ENCODE measurements at regions not wholly inside any gene's neighbourhood (a gene's known extent, or its start where the extent isn't known, plus 50 kb on each side); places are given as distances from the start of the nearest gene placed in this dataset.

DNA sequence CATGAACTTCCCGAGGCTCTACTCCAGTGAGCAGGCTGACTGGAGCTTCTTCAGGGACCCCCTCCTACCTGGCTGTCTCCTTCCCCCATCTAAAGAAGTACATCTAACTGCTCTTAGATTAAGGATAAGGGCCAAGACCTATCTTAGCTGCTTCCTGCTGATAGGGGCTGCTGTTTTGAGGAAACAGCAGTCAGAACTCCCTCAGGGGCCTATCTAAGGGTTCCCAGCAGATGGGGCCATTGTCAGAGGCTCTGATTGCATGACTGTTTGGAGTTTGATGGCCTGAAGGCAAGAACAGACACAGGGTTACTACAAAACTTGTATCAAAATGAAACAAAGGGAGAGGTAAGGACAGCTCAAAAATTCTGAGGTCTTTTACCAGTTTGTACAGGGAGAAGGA is 2636.9 kb upstream of the PCDH20 start:
- no peak overlapping the region for H2AFZ ChIP-seq (ENCODE audit: low read length)
- H3K9me2 ChIP-seq (replicated peaks; ENCODE audit: insufficient read depth, low read length): no peaks in the 10 kb centered on the region
- H3K79me2 ChIP-seq (ENCODE audit: low read length): no peaks in the 10 kb centered on the region
- no peak overlapping the region for H3K9ac ChIP-seq (ENCODE audit: low read length)
- no peaks in the 10 kb centered on the region for H3K27me3 ChIP-seq (replicated peaks; ENCODE audit: insufficient read depth, low read length)
- H3K27ac ChIP-seq (ENCODE audit: low read length): no peak overlapping the region
- no peaks in the 10 kb centered on the region for H3F3A ChIP-seq (ENCODE audit: insufficient read depth, low read length)
- no peak overlapping the region for H3K4me3 ChIP-seq (ENCODE audit: low read length)
- no peak overlapping the region for H3K4me2 ChIP-seq (ENCODE audit: low read depth, low read length)
- H3K9me3 ChIP-seq (replicated peaks; ENCODE audit: insufficient read depth, low read length): no peaks in the 10 kb centered on the region
- TF ChIP-seq EZH2phosphoT487 (IDR thresholded peaks at IDR 0.05; ENCODE audit: low read length) (no peak), EZH2 (optimal IDR thresholded peaks at IDR 0.05; ENCODE audit: low read depth, low read length) (no peak)
- TF ChIP-seq, protein P1, sequence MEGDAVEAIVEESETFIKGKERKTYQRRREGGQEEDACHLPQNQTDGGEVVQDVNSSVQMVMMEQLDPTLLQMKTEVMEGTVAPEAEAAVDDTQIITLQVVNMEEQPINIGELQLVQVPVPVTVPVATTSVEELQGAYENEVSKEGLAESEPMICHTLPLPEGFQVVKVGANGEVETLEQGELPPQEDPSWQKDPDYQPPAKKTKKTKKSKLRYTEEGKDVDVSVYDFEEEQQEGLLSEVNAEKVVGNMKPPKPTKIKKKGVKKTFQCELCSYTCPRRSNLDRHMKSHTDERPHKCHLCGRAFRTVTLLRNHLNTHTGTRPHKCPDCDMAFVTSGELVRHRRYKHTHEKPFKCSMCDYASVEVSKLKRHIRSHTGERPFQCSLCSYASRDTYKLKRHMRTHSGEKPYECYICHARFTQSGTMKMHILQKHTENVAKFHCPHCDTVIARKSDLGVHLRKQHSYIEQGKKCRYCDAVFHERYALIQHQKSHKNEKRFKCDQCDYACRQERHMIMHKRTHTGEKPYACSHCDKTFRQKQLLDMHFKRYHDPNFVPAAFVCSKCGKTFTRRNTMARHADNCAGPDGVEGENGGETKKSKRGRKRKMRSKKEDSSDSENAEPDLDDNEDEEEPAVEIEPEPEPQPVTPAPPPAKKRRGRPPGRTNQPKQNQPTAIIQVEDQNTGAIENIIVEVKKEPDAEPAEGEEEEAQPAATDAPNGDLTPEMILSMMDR (IDR thresholded peaks at IDR 0.05; ENCODE audit: low read length): no peak
- no peaks in the 10 kb centered on the region for H3K36me3 ChIP-seq (replicated peaks; ENCODE audit: insufficient read depth, low read length)
- no peaks in the 10 kb centered on the region for H4K20me1 ChIP-seq (ENCODE audit: insufficient read depth, low read length)
- H3K4me1 ChIP-seq (ENCODE audit: low read length): no peaks in the 10 kb centered on the region
- DNase-seq: no peak

DNA sequence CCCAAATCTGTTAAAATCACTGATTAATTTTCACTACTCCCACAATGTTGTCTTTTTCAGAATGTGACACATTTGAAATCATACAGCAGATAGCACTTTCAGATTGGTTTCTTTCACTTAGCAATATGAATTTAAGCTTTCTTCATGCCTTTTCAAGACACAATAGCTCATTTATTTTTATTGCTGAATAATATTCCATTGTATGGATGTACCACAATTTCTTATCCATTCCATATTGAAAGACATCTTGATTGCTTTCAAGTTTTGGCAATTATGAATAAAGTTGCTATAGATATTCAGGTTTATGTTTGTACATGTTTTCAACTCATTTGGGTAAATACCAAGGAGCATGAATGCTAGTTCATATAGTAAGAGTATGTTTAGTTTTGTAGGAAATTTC is 2635.6 kb upstream of the PCDH20 start:
- no peak overlapping the region for H3K4me3 ChIP-seq (ENCODE audit: low read length)
- no peaks in the 10 kb centered on the region for H3K79me2 ChIP-seq (ENCODE audit: low read length)
- no peak for DNase-seq
- no peaks in the 10 kb centered on the region for H3F3A ChIP-seq (ENCODE audit: insufficient read depth, low read length)
- no peaks in the 10 kb centered on the region for H3K9me3 ChIP-seq (replicated peaks; ENCODE audit: insufficient read depth, low read length)
- no peaks in the 10 kb centered on the region for H4K20me1 ChIP-seq (ENCODE audit: insufficient read depth, low read length)
- H3K9ac ChIP-seq (ENCODE audit: low read length): no peak overlapping the region
- no peaks in the 10 kb centered on the region for H3K9me2 ChIP-seq (replicated peaks; ENCODE audit: insufficient read depth, low read length)
- no peak overlapping the region for H2AFZ ChIP-seq (ENCODE audit: low read length)
- H3K36me3 ChIP-seq (replicated peaks; ENCODE audit: insufficient read depth, low read length): no peaks in the 10 kb centered on the region
- H3K4me1 ChIP-seq (ENCODE audit: low read length): no peaks in the 10 kb centered on the region
- TF ChIP-seq EZH2 (optimal IDR thresholded peaks at IDR 0.05; ENCODE audit: low read depth, low read length) (no peak), EZH2phosphoT487 (IDR thresholded peaks at IDR 0.05; ENCODE audit: low read length) (no peak)
- TF ChIP-seq, protein P1 (IDR thresholded peaks at IDR 0.05; ENCODE audit: low read length): no peak
- no peak overlapping the region for H3K27ac ChIP-seq (ENCODE audit: low read length)
- no peaks in the 10 kb centered on the region for H3K27me3 ChIP-seq (replicated peaks; ENCODE audit: insufficient read depth, low read length)
- H3K4me2 ChIP-seq (ENCODE audit: low read depth, low read length): no peak overlapping the region

DNA sequence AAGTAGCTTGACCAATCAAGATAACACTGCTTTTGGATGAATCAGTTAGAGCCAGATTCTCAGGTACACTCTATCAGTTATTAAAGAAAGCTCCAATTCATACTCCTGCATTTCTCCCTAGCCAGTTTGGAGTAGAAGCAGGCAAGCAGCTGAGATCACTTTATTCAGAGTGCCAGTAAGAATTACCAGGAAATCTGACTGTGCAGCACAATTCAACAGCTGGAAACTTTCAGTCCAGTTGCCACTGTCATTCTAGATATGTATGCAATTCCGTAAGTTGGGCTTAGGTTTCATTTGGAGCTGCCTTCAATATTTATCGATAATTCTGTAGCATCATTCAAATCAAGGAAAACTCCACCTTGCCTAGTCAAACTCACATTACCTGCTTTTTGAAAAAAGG is 2625.6 kb upstream of the PCDH20 start:
- H3K36me3 ChIP-seq (replicated peaks; ENCODE audit: insufficient read depth, low read length): no peaks in the 10 kb centered on the region
- no peaks in the 10 kb centered on the region for H3K9me3 ChIP-seq (replicated peaks; ENCODE audit: insufficient read depth, low read length)
- H3K27ac ChIP-seq (ENCODE audit: low read length): no peak overlapping the region
- DNase-seq: no peak
- no peak overlapping the region for H3K9ac ChIP-seq (ENCODE audit: low read length)
- no peaks in the 10 kb centered on the region for H3K4me1 ChIP-seq (ENCODE audit: low read length)
- H4K20me1 ChIP-seq (ENCODE audit: insufficient read depth, low read length): no peaks in the 10 kb centered on the region
- no peaks in the 10 kb centered on the region for H3K27me3 ChIP-seq (replicated peaks; ENCODE audit: insufficient read depth, low read length)
- no peak for TF ChIP-seq EZH2phosphoT487 (IDR thresholded peaks at IDR 0.05; ENCODE audit: low read length)
- TF ChIP-seq, protein P1 (IDR thresholded peaks at IDR 0.05; ENCODE audit: low read length): no peak
- H3K9me2 ChIP-seq (replicated peaks; ENCODE audit: insufficient read depth, low read length): no peaks in the 10 kb centered on the region
- H3K79me2 ChIP-seq (ENCODE audit: low read length): no peaks in the 10 kb centered on the region
- no peak overlapping the region for H3K4me3 ChIP-seq (ENCODE audit: low read length)
- no peak overlapping the region for H3K4me2 ChIP-seq (ENCODE audit: low read depth, low read length)
- no peak overlapping the region for H2AFZ ChIP-seq (ENCODE audit: low read length)
- no peaks in the 10 kb centered on the region for H3F3A ChIP-seq (ENCODE audit: insufficient read depth, low read length)

Measured in MM.1S (cell line).